Breast epithelium (tissue), 4 donors: ENCODE measurements at regions not wholly inside any gene's neighbourhood (a gene's known extent, or its start where the extent isn't known, plus 50 kb on each side); places are given as distances from the start of the nearest gene placed in this dataset.

ENCODE experiments used
- DNase-seq, 2 donors: peaks; one replicate each; pipeline ENCODE4 v3.0.0-alpha.2; 2019; ENCODE audit warnings: low spot score in 2 of 2
- H3K27ac ChIP-seq, 2 donors: fragments of 200-600 bp; sonication (generic) in 1 of 2; one replicate each; pipeline ENCODE4 v1.5.1; 2016 to 2019; ENCODE audit warnings: mild to moderate bottlenecking in 1 of 2
- H3K27me3 ChIP-seq, 2 donors: fragments of 200-600 bp; sonication (generic) in 1 of 2; one replicate each; pipeline versions ENCODE4 v1.5.1 to v1.6.0; 2017 to 2019; ENCODE audit warnings: control low read depth in 1 of 2, mild to moderate bottlenecking in 1 of 2
- H3K36me3 ChIP-seq: fragments of 200-600 bp; one replicate; pipeline ENCODE4 v1.5.1; 2019
- H3K4me1 ChIP-seq, 2 donors: fragments of 200-600 bp; sonication (generic); one replicate each; pipeline ENCODE4 v1.5.1; 2016 to 2019; ENCODE audit warnings: control low read depth in 1 of 2
- H3K4me3 ChIP-seq, 3 donors: fragments of 200-600 bp; sonication (generic); 1 replicate in 2 of 3; 2 replicates in 1 of 3; pipeline ENCODE4 v1.5.1; 2016 to 2019; ENCODE audit warnings: mild to moderate bottlenecking in 3 of 3, moderate library complexity in 2 of 3
- H3K9me3 ChIP-seq, 2 donors: fragments of 200-600 bp; sonication (generic) in 1 of 2; one replicate each; pipeline ENCODE4 v1.5.1; 2016 to 2019; ENCODE audit warnings: control low read depth in 1 of 2
- CTCF ChIP-seq, 3 donors: fragments of 450-650 bp; IDR thresholded peaks; one replicate each; pipeline ENCODE4 v1.5.1; 2016 to 2017; ENCODE audit warnings: antibody characterized with exemption in 3 of 3, mild to moderate bottlenecking in 3 of 3, moderate library complexity in 3 of 3
- POLR2A ChIP-seq: fragments of 450-650 bp; IDR thresholded peaks from one replicate; pipeline ENCODE4 v1.6.1; 2016; ENCODE audit warnings: antibody characterized with exemption, mild to moderate bottlenecking, moderate library complexity
- POLR2AphosphoS5 ChIP-seq, 3 donors: sonication (generic); formaldehyde crosslinking; IDR thresholded peaks; one replicate each; pipeline ENCODE4 v1.6.1; 2017; ENCODE audit warnings: antibody characterized with exemption in 3 of 3
- intact Hi-C: fragments of 100-400 bp; cut with DNase I; formaldehyde crosslinking; loops from one replicate; pipeline ENCODE4 v1.15.1; 2023; ENCODE audit warnings: low total_unique reads

- Histone ChIP-seq H3K9me3 (peaks cover 3 to 26% of the 10 kb centered on the region in 2 donors), H3K27ac (no peak overlapping the region), H3K4me3 (no peak overlapping the region), H3K27me3 (no peaks in the 10 kb centered on the region), H3K36me3 (no peaks in the 10 kb centered on the region), H3K4me1 (no peaks in the 10 kb centered on the region)
- DNase-seq = no peak
- TF ChIP-seq CTCF (IDR thresholded peaks at IDR 0.05) = no peak
- no peak for TF ChIP-seq POLR2A
- TF ChIP-seq POLR2AphosphoS5 (IDR thresholded peaks at IDR 0.05) = no peak
- intact Hi-C loops = no loop called here
Measured at GRCh38 chr1:238027366-238027765, 136.6 kb upstream of the ZP4 start.

GRCh38 chr1:238023137-238023536, 132.4 kb upstream of the ZP4 start:
- no peaks in the 10 kb centered on the region for H3K4me1 ChIP-seq
- no peak for DNase-seq
- no peak overlapping the region for H3K27ac ChIP-seq
- no peaks in the 10 kb centered on the region for H3K36me3 ChIP-seq
- H3K4me3 ChIP-seq = no peak overlapping the region
- H3K27me3 ChIP-seq = no peaks in the 10 kb centered on the region
- TF ChIP-seq POLR2A (no peak), POLR2AphosphoS5 (IDR thresholded peaks at IDR 0.05) (no peak), CTCF (IDR thresholded peaks at IDR 0.05) (no peak)
- H3K9me3 ChIP-seq = peaks cover 0 to 9% of the 10 kb centered on the region in 2 donors
- intact Hi-C loops = no loop called here

- no peak for DNase-seq
- intact Hi-C loops = no loop called here
- Histone ChIP-seq H3K4me1 (no peaks in the 10 kb centered on the region), H3K27me3 (no peaks in the 10 kb centered on the region), H3K36me3 (no peaks in the 10 kb centered on the region), H3K27ac (no peak overlapping the region), H3K9me3 (peaks cover 0 to 9% of the 10 kb centered on the region in 2 donors), H3K4me3 (no peak overlapping the region)
- TF ChIP-seq CTCF (IDR thresholded peaks at IDR 0.05) = no peak
- TF ChIP-seq POLR2AphosphoS5 (IDR thresholded peaks at IDR 0.05) = no peak
- TF ChIP-seq POLR2A = no peak
Measured at GRCh38 chr1:238018214-238018613, 127.5 kb upstream of the ZP4 start.

GRCh38 chr1:238006779-238007178, 116.1 kb upstream of the ZP4 start:
- TF ChIP-seq CTCF (IDR thresholded peaks at IDR 0.05) = no peak
- TF ChIP-seq POLR2A = no peak
- no peak for TF ChIP-seq POLR2AphosphoS5 (IDR thresholded peaks at IDR 0.05)
- no peaks in the 10 kb centered on the region for H3K9me3 ChIP-seq
- H3K4me1 ChIP-seq = no peaks in the 10 kb centered on the region
- H3K27me3 ChIP-seq = no peaks in the 10 kb centered on the region
- no peak overlapping the region for H3K4me3 ChIP-seq
- H3K36me3 ChIP-seq = no peaks in the 10 kb centered on the region
- H3K27ac ChIP-seq = no peak overlapping the region
- intact Hi-C loops = no loop called here
- DNase-seq = no peak

GRCh38 chr1:238005116-238005515, 114.4 kb upstream of the ZP4 start:
- Histone ChIP-seq H3K27me3 (no peaks in the 10 kb centered on the region), H3K27ac (no peak overlapping the region), H3K4me3 (no peak overlapping the region), H3K9me3 (no peaks in the 10 kb centered on the region), H3K36me3 (no peaks in the 10 kb centered on the region), H3K4me1 (no peaks in the 10 kb centered on the region)
- intact Hi-C loops = no loop called here
- no peak for DNase-seq
- no peak for TF ChIP-seq CTCF (IDR thresholded peaks at IDR 0.05)
- TF ChIP-seq POLR2AphosphoS5 (IDR thresholded peaks at IDR 0.05) = no peak
- TF ChIP-seq POLR2A = no peak
